ENCODE measurements at regions not wholly inside any gene's neighbourhood (a gene's known extent, or its start where the extent isn't known, plus 50 kb on each side); places are given as distances from the start of the nearest gene placed in this dataset.

- Histone ChIP-seq H3K9me3 (no peaks in the 10 kb centered on the region), H3K4me3 (no peak overlapping the region), H3K4me1 (no peaks in the 10 kb centered on the region), H3K27me3 (no peaks in the 10 kb centered on the region), H3K36me3 (no peaks in the 10 kb centered on the region), H3K27ac (no peak overlapping the region)
- TF ChIP-seq POLR2A (IDR thresholded peaks at IDR 0.05): no peak
- TF ChIP-seq, protein P1, sequence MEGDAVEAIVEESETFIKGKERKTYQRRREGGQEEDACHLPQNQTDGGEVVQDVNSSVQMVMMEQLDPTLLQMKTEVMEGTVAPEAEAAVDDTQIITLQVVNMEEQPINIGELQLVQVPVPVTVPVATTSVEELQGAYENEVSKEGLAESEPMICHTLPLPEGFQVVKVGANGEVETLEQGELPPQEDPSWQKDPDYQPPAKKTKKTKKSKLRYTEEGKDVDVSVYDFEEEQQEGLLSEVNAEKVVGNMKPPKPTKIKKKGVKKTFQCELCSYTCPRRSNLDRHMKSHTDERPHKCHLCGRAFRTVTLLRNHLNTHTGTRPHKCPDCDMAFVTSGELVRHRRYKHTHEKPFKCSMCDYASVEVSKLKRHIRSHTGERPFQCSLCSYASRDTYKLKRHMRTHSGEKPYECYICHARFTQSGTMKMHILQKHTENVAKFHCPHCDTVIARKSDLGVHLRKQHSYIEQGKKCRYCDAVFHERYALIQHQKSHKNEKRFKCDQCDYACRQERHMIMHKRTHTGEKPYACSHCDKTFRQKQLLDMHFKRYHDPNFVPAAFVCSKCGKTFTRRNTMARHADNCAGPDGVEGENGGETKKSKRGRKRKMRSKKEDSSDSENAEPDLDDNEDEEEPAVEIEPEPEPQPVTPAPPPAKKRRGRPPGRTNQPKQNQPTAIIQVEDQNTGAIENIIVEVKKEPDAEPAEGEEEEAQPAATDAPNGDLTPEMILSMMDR (IDR thresholded peaks at IDR 0.05): no peak
- no peak for TF ChIP-seq POLR2AphosphoS5 (IDR thresholded peaks at IDR 0.05)
- TF ChIP-seq EP300 (IDR thresholded peaks at IDR 0.05): no peak
- WGBS, 2 donors: 85 to 91% methylated on average over 7 of the region's 7 CpGs
- ATAC-seq (ENCODE audit: low FRiP score in 2 of 2): no peak
- DNase-seq: no peak
Observed at GRCh38 chr16:73558219-73558618, 510.3 kb upstream of the ZFHX3 start.

- no peaks in the 10 kb centered on the region for H3K9me3 ChIP-seq
- ATAC-seq (ENCODE audit: low FRiP score in 2 of 2): no peak
Observed at GRCh38 chr16:73553941-73554660, 506.2 kb upstream of the ZFHX3 start.

DNA sequence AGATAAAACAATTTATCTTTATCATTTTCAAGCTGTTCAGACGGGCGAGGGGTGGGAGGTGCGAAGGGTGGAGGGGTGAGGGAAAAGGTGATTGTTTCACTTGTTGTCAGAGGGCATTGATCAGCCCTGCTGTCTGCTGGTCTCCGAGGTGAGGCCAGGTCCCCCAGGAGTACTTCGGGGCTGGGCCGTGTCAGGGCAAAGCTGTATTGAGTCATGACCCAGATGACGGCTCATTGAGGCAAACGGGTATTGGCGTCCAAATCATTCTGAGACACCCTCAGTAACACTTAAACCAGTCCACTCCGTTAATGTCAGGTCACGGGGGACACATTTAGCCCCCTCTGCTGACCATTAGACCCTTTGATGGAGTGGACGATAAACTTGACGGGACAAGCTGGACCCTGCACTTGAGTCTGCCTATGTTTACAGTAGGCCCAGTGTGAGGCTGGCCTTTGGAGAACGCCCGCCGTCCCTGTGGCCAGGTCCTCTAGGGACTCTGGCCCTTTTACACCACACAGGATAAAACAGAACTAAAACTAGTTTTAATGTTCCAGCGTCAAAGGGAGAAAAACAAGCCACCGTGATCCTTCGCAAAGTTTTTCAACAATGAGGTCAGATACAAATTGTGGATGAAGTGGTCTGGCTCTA, 502.2 kb upstream of the ZFHX3 start:
- H3K27me3 ChIP-seq: no peaks in the 10 kb centered on the region

More at GRCh38 chr16:73553941-73554660, 506.2 kb upstream of the ZFHX3 start:
- H3K36me3 ChIP-seq: no peaks in the 10 kb centered on the region
- no peak overlapping the region for H3K4me3 ChIP-seq
- H3K27ac ChIP-seq: no peak overlapping the region
- 71 to 72% methylated on average over 10 of the region's 10 CpGs for WGBS, 2 donors
- DNase-seq: no peak
- no peaks in the 10 kb centered on the region for H3K27me3 ChIP-seq
- TF ChIP-seq EP300 (IDR thresholded peaks at IDR 0.05) (no peak), POLR2A (IDR thresholded peaks at IDR 0.05) (no peak), POLR2AphosphoS5 (IDR thresholded peaks at IDR 0.05) (no peak)
- TF ChIP-seq, protein P1 (IDR thresholded peaks at IDR 0.05): no peak
- no peaks in the 10 kb centered on the region for H3K4me1 ChIP-seq

GRCh38 chr16:73547552-73548403, 499.9 kb upstream of the ZFHX3 start:
- no peaks in the 10 kb centered on the region for H3K27me3 ChIP-seq
- 42 to 44% methylated on average over 9 of the region's 9 CpGs for WGBS, 2 donors
- TF ChIP-seq POLR2A (IDR thresholded peaks at IDR 0.05): no peak
- TF ChIP-seq, protein P1 (IDR thresholded peaks at IDR 0.05): no peak
- no peak for TF ChIP-seq EP300 (IDR thresholded peaks at IDR 0.05)
- TF ChIP-seq POLR2AphosphoS5 (IDR thresholded peaks at IDR 0.05): no peak
- no peaks in the 10 kb centered on the region for H3K9me3 ChIP-seq
- no peaks in the 10 kb centered on the region for H3K36me3 ChIP-seq
- ATAC-seq (ENCODE audit: low FRiP score in 2 of 2): no peak
- H3K4me3 ChIP-seq: no peak overlapping the region
- H3K4me1 ChIP-seq: no peaks in the 10 kb centered on the region
- no peak for DNase-seq
- no peak overlapping the region for H3K27ac ChIP-seq

More for the DNA sequence above, 502.2 kb upstream of the ZFHX3 start:
- TF ChIP-seq POLR2A (IDR thresholded peaks at IDR 0.05) (no peak), EP300 (IDR thresholded peaks at IDR 0.05) (no peak), POLR2AphosphoS5 (IDR thresholded peaks at IDR 0.05) (no peak)
- TF ChIP-seq, protein P1 (IDR thresholded peaks at IDR 0.05): no peak
- no peak overlapping the region for H3K4me3 ChIP-seq
- DNase-seq (no peak), ATAC-seq (ENCODE audit: low FRiP score in 2 of 2) (no peak)
- no peaks in the 10 kb centered on the region for H3K4me1 ChIP-seq
- no peaks in the 10 kb centered on the region for H3K9me3 ChIP-seq
- H3K27ac ChIP-seq: no peak overlapping the region
- WGBS, 2 donors: 68 to 71% methylated on average over 19 of the region's 19 CpGs
- H3K36me3 ChIP-seq: no peaks in the 10 kb centered on the region

Measured in upper lobe of left lung (tissue), 6 donors.